ENCODE measurements at regions not wholly inside any gene's neighbourhood (a gene's known extent, or its start where the extent isn't known, plus 50 kb on each side); places are given as distances from the start of the nearest gene placed in this dataset.

DNA sequence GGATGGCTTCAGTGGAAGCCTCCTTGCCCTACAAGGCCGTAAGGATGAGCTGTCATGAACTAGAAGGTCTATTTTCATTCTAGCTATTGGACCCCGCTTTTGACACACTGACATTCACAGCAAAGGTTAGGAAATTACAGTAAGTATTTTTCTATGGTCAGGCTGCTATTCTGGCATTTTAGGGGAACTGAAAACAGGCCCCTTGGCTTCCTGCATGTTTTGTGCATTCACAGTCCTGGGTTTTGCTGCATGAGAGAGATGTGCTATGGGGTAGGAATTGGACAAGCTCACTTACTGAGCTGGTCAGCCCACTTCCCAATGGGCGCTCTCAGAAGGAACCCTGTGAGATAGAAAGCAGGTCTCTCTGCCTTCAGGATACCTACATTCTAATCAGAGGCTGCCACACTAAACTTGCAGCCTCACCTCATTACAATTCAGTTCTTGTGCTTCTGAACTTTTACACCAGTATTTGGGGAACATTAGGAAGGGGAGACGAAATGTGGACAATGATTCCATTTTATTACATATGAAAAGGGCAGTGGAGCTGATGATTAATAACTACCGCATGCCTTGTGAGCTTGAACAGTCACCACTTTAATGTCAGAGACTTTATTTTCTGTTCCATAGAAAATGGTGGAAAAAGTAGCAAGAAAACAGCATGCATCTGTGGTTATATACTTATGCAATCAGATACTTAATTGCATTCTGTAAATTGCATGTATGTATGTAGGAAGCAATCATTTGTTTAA lies 86.6 kb upstream of the TAB2 start:
- TF ChIP-seq, protein P1, sequence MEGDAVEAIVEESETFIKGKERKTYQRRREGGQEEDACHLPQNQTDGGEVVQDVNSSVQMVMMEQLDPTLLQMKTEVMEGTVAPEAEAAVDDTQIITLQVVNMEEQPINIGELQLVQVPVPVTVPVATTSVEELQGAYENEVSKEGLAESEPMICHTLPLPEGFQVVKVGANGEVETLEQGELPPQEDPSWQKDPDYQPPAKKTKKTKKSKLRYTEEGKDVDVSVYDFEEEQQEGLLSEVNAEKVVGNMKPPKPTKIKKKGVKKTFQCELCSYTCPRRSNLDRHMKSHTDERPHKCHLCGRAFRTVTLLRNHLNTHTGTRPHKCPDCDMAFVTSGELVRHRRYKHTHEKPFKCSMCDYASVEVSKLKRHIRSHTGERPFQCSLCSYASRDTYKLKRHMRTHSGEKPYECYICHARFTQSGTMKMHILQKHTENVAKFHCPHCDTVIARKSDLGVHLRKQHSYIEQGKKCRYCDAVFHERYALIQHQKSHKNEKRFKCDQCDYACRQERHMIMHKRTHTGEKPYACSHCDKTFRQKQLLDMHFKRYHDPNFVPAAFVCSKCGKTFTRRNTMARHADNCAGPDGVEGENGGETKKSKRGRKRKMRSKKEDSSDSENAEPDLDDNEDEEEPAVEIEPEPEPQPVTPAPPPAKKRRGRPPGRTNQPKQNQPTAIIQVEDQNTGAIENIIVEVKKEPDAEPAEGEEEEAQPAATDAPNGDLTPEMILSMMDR (IDR thresholded peaks at IDR 0.05) = no peak
- TF ChIP-seq POLR2A (IDR thresholded peaks at IDR 0.05) = no peak
